NT2/D1 (cell line): ENCODE measurements at regions not wholly inside any gene's neighbourhood (a gene's known extent, or its start where the extent isn't known, plus 50 kb on each side); places are given as distances from the start of the nearest gene placed in this dataset.

ENCODE experiments used
- DNase-seq: peaks from one replicate; pipeline ENCODE4 v3.0.0-alpha.2; 2011; ENCODE audit warnings: low read depth, low spot score
- H3K27me3 ChIP-seq: 2 replicates; pipeline ENCODE4 v1.6.0; 2011; ENCODE audit warnings: mild to moderate bottlenecking; ENCODE audit not compliant: insufficient read length, insufficient read depth
- H3K36me3 ChIP-seq: 2 replicates; pipeline ENCODE4 v1.6.1; 2011; ENCODE audit warnings: mild to moderate bottlenecking, low read length, mixed read lengths; ENCODE audit not compliant: insufficient read depth, insufficient read length
- H3K4me1 ChIP-seq: 2 replicates; pipeline ENCODE4 v1.5.1; 2011; ENCODE audit not compliant: insufficient read depth, insufficient read length
- H3K4me3 ChIP-seq: 2 replicates; pipeline ENCODE4 v1.5.1; 2011; ENCODE audit warnings: low read depth; ENCODE audit not compliant: insufficient read length
- H3K9ac ChIP-seq: 2 replicates; pipeline ENCODE4 v1.6.0; 2011; ENCODE audit warnings: low read depth; ENCODE audit not compliant: insufficient read length
- H3K9me3 ChIP-seq: 2 replicates; pipeline ENCODE4 v1.5.1; 2011; ENCODE audit warnings: mild to moderate bottlenecking, low read length; ENCODE audit not compliant: insufficient read depth
- SUZ12 ChIP-seq: IDR thresholded peaks from 2 replicates; pipeline ENCODE4 v1.6.1; 2011; ENCODE audit not compliant: insufficient read length, insufficient read depth; ENCODE audit errors: extremely low read depth
- YY1 ChIP-seq: IDR thresholded peaks from 2 replicates; pipeline ENCODE4 v1.6.1; 2011; ENCODE audit not compliant: insufficient read length, insufficient read depth
- ZNF274 ChIP-seq: IDR thresholded peaks from 2 replicates; pipeline ENCODE4 v1.6.1; 2011; ENCODE audit warnings: mild to moderate bottlenecking, low read depth, low read length

DNA sequence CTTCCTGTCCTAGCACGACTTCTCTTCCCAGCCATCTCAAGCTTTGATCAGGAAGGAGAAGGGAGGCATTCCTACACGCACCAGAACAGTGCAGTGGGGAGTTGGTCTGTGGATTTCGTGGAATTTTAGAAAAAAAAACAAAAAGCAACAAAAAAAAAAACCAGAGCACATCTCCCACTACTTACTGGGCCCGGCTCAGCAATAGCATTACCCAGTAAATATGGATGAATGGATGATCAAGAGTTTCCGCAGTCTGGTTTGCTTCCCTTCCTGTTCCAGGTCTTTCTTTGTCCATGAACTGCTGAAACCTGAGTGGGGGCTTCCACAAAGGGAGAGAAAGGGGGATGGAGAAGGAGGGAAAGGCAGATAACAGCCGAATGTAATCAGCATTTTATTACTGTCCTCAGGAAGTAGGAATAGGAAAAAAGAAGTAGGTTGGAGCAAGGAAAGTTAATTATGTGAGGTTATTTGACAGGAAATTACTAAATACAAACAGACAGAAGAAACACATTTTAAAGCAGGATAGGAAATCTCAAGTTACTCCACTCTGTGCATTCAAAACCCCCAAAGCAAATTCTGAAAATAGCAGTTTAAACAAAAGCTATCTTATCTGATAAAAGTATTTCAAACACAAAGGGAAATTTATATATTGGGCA is 349.0 kb downstream of the PRL start:
- no peak for DNase-seq
- H3K36me3 ChIP-seq, result no peaks in the 10 kb centered on the region
- no peak overlapping the region for H3K4me3 ChIP-seq
- no peaks in the 10 kb centered on the region for H3K9me3 ChIP-seq
- TF ChIP-seq ZNF274 (no peak), SUZ12 (no peak), YY1 (no peak)
- H3K4me1 ChIP-seq, result no peaks in the 10 kb centered on the region
- H3K27me3 ChIP-seq, result no peaks in the 10 kb centered on the region
- H3K9ac ChIP-seq, result no peak overlapping the region

DNA sequence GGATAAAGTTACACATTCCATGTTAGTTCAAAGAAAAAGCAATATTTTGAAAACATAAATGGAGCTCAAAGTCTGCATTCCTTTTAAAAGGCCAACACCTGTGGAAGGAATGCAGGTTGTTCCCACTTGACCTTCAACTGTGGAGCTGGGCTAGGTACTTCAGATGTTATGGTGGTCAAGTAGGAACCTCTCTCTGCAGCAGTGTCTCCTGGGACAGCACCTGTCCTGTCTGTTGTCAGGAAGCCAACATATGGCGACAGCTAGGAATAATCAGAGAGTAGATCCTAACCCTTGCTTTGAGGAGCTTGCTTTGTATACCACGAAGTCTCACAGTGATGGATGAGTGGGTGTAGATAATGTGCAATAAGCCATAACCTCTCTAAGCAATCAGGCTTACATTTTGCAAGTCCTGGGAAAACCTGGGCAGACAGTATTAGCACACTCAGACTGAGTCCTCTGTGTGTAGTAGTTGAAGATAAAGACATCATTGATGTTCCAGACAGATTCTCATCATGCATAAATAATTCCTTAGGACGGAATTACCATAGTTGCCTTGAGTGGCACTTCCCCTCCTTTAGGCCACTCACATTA is 347.5 kb downstream of the PRL start:
- no peak for TF ChIP-seq ZNF274
- TF ChIP-seq YY1, result no peak
- no peak for TF ChIP-seq SUZ12
- no peaks in the 10 kb centered on the region for H3K27me3 ChIP-seq
- H3K4me1 ChIP-seq, result no peaks in the 10 kb centered on the region
- no peak for DNase-seq
- no peaks in the 10 kb centered on the region for H3K9me3 ChIP-seq
- no peak overlapping the region for H3K9ac ChIP-seq
- H3K36me3 ChIP-seq, result no peaks in the 10 kb centered on the region
- no peak overlapping the region for H3K4me3 ChIP-seq

DNA sequence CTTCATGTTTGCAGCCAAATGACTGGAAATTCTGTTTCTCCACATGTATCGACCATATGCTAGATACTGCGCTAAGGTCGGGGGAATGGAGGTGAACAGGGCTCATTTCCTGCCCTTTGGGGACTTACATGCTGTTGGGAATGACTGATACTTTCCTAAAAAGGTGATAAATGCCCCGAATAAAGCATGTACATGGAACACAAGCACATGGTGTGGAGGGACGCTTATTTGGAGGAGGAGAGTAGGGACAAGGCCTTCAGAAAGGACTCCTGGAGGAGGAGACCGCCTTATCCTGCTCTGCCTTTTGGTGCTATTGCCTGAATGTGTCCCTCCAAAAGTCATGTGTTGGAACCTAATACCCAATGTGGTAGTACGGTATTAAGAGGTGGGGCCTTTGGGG is 344.5 kb downstream of the PRL start:
- no peaks in the 10 kb centered on the region for H3K36me3 ChIP-seq
- TF ChIP-seq SUZ12, result no peak
- no peak for TF ChIP-seq YY1
- no peak for TF ChIP-seq ZNF274

DNA sequence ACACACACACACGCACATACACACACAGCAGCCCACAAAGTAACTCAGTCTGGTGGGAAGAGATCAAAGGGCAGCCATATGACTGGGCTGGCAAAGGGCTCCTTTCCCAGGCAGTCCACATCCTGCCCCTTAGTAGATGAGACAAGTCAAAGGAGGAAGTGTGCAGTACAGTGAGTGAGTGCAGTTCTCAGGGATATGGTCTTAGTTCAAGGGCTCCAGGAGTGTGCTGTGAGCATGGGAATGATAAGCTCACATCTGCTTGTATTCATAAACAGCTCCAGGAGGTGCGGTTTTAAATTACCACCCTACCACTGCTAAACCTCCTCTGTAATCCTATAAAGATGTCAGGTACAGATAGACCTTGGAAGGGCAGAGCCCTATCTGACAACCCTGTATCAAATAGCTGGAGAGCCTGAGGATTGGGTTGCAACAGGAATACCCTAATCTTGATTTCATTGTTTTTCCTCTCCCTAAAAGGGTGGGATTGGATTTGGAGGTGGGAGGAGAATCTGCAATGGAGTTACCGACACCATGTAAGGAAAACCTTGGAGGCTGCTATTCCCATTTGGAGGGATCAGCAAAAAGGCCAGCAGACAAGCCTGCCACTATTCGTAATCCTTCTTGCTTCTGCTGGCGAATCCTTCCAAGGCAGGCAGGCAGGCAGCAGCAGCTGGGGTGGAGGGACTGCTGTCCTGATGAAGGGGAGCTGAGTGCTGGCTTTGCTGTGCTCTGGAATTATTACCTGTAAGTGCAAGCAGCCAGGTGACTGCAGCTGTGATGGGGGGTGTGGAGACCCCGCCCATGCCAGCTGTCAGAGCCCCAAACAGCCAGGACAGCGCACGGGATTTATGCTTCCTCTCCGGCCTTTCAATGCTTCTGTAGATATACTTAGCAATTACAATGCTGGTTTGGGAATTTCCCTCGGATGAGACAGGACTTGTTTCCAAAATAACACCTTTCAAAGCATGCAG is 342.7 kb downstream of the PRL start:
- Histone ChIP-seq H3K9ac (no peak overlapping the region), H3K4me1 (no peaks in the 10 kb centered on the region), H3K4me3 (no peak overlapping the region), H3K27me3 (no peaks in the 10 kb centered on the region), H3K9me3 (no peaks in the 10 kb centered on the region), H3K36me3 (no peaks in the 10 kb centered on the region)
- DNase-seq, result no peak
- TF ChIP-seq ZNF274 (no peak), SUZ12 (no peak), YY1 (no peak)

More for the DNA sequence above, 344.5 kb downstream of the PRL start:
- no peak for DNase-seq
- Histone ChIP-seq H3K9ac (no peak overlapping the region), H3K9me3 (no peaks in the 10 kb centered on the region), H3K27me3 (no peaks in the 10 kb centered on the region), H3K4me3 (no peak overlapping the region), H3K4me1 (no peaks in the 10 kb centered on the region)

DNA sequence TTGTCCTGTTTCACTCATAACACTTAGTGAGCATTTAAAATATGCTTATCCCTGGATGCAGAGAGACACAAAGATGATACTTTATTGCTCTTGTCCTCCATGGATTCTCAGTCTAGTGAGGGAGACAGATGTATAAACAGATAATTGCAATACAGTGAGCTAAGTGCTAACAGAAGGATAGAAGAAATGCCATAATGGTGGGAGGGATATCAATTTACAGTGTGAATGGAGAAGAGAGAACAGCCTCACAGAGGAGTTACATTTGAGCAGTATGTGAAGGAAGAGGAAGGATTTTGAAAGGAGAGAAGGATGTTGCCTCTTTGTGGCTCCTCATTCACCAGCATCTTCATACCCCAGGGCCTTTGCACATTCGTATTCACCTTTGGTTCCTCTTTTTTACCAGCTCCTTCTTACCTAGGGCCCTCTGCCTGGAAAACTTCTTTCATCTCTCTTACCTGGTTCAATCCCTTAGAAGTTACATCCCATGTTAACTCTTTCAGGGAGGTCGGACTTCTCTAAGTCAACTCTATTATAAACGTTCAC is 341.7 kb downstream of the PRL start:
- no peak for TF ChIP-seq SUZ12
- no peak for TF ChIP-seq YY1
- no peak for TF ChIP-seq ZNF274

DNA sequence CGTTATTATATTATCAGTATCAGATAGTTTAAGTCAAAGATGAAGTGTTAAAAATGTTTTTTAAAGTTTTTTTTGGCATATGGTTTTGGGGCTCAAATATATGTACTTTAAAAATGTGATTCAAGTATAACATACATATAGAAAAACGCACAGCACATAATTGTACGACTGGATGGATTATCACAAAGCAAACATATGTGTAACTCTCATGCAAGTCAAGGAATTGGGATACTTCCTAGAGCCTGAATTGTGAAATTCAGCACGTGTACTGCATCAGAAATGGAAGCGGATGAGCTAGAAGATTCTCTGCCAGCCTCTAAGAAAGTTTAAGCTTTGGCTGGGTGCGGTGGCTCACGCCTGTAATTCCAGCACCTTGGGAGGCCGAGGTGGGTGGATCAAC is 340.9 kb downstream of the PRL start:
- TF ChIP-seq YY1 (no peak), SUZ12 (no peak), ZNF274 (no peak)

More for the DNA sequence above, 341.7 kb downstream of the PRL start:
- no peak overlapping the region for H3K4me3 ChIP-seq
- no peaks in the 10 kb centered on the region for H3K4me1 ChIP-seq
- no peaks in the 10 kb centered on the region for H3K9me3 ChIP-seq
- no peak overlapping the region for H3K9ac ChIP-seq
- no peaks in the 10 kb centered on the region for H3K27me3 ChIP-seq
- no peaks in the 10 kb centered on the region for H3K36me3 ChIP-seq
- DNase-seq, result no peak

More for the DNA sequence above, 340.9 kb downstream of the PRL start:
- no peak for DNase-seq
- no peak overlapping the region for H3K9ac ChIP-seq
- H3K4me1 ChIP-seq, result no peaks in the 10 kb centered on the region
- no peaks in the 10 kb centered on the region for H3K36me3 ChIP-seq
- H3K9me3 ChIP-seq, result no peaks in the 10 kb centered on the region
- no peak overlapping the region for H3K4me3 ChIP-seq
- H3K27me3 ChIP-seq, result no peaks in the 10 kb centered on the region
